GM13977 (cell line): ENCODE measurements at regions not wholly inside any gene's neighbourhood (a gene's known extent, or its start where the extent isn't known, plus 50 kb on each side); places are given as distances from the start of the nearest gene placed in this dataset.

Experiments used
- DNase-seq: peaks from one replicate; pipeline ENCODE4 v3.0.0; 2012; ENCODE audit warnings: low spot score
- in situ Hi-C: fragments of 300-500 bp; cut with MboI; formaldehyde crosslinking; loops from one replicate; pipeline ENCODE4 v1.12.0; 2022; ENCODE audit warnings: low sequenced_read_pairs, low pct_unique_long_range_greater_than_20kb, mixed read lengths, inconsistent platforms; ENCODE audit not compliant: unreplicated experiment
- TF ChIP-seq, protein P1 (sequence below): IDR thresholded peaks from 2 replicates; pipeline ENCODE4 v1.5.1; 2012; ENCODE audit warnings: mild to moderate bottlenecking, control low read depth; ENCODE audit not compliant: insufficient read depth; ENCODE audit errors: extremely low read depth, missing control alignments

DNA sequence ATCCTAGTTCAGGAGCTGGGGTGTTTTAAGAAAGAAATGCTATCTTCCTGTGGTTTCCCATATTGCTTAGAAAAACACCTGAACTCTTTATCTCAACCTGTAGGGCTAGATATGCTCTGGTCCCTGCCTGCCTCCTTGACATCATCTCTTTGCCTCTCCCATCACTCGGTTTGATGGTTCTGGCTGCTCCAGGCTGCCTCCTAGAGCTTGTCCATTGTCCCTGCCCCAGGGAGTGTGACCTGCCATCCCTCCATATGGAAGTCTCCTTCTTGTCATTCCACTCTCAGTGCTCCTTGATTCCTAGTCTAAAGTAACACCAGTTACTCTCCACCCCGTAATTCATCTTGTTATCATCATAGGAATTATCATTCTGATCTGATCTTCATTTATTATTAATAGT, 369.0 kb upstream of the EEF2KMT start:
- TF ChIP-seq, protein P1, sequence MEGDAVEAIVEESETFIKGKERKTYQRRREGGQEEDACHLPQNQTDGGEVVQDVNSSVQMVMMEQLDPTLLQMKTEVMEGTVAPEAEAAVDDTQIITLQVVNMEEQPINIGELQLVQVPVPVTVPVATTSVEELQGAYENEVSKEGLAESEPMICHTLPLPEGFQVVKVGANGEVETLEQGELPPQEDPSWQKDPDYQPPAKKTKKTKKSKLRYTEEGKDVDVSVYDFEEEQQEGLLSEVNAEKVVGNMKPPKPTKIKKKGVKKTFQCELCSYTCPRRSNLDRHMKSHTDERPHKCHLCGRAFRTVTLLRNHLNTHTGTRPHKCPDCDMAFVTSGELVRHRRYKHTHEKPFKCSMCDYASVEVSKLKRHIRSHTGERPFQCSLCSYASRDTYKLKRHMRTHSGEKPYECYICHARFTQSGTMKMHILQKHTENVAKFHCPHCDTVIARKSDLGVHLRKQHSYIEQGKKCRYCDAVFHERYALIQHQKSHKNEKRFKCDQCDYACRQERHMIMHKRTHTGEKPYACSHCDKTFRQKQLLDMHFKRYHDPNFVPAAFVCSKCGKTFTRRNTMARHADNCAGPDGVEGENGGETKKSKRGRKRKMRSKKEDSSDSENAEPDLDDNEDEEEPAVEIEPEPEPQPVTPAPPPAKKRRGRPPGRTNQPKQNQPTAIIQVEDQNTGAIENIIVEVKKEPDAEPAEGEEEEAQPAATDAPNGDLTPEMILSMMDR: no peak
- in situ Hi-C loops: no loop called here
- no peak for DNase-seq

DNA sequence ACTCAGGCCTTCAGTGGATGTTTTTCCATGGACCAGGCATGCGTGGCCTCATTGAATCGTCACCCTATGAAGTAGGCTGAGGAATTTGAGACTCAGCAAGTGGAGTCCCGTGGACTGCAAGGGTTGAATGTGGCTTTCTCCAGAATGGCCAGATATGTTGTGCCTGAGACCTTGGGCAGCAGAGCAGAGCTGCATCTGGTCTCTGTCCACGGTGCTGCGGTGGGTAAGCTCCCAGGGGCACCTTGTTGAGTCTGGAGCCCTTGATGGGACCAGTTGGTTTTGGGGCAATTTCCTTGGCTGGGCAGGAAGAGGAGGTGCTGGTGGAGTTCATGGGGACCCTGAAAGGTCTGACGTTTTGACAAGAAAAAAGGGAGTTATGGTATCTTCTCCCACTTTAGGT, 368.1 kb upstream of the EEF2KMT start:
- in situ Hi-C loops: no loop called here
- DNase-seq: no peak
- TF ChIP-seq, protein P1: no peak

DNA sequence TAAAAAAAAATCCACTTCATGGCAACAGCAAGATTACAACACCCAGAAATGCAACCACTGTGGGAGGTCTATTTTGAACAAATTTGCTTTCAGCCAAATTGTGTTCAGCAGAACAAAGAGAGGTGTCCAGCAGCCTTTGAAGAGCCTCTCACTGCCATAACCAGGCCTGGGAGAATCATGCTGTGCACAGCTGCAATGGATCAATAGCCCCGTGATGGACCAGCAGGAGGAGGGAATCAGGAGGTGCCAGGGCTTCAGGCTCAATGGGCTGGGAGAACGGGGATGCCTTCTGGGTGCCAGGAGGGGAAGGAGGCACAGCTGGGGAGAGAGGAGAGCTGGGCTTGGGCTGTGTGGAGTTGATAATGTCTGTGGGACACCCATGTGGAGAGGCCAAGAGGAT, 366.2 kb upstream of the EEF2KMT start:
- TF ChIP-seq, protein P1: no peak
- no peak for DNase-seq
- in situ Hi-C loops: no loop called here

DNA sequence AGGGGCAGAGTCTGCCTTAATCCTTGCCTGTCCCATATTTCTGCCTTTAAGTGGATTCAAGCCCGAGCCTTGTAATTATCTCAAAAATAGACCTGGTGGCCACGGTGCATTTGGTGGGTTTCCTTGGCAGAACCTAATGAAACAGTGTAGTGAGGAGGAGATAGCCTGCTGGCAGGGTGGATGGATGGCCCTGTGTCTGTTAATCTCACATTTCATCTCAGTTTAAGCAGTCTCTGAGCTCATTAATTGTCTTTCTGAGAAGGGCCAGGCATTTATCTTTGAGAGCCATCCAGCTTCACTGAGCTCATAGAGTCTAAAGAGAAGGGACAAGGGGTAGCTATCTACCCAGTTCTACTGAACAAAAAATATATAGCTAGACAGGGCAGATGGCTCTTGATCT, 364.0 kb upstream of the EEF2KMT start:
- no peak for DNase-seq
- TF ChIP-seq, protein P1: no peak
- in situ Hi-C loops: no loop called here

DNA sequence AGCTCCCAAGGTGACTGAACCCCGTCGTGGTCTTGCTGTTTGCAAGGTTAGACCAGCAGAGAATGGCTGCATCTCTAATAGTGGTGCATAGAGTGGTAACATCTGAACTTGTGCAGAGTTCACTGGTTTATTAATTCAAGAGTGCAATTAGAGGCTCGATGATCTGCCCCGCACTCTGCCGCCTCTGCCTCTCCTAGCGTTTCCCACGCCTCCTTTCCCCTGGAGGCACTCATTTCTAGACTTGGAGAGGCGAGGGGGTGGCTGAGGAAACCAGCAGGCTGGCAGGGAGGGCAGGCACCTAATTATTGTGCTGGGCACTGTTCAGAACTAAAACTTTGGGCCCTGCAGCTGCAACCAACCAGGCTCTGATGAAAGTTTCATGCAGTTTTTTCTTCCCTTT, 363.5 kb upstream of the EEF2KMT start:
- no peak for DNase-seq
- TF ChIP-seq, protein P1: no peak
- in situ Hi-C loops: no loop called here

DNA sequence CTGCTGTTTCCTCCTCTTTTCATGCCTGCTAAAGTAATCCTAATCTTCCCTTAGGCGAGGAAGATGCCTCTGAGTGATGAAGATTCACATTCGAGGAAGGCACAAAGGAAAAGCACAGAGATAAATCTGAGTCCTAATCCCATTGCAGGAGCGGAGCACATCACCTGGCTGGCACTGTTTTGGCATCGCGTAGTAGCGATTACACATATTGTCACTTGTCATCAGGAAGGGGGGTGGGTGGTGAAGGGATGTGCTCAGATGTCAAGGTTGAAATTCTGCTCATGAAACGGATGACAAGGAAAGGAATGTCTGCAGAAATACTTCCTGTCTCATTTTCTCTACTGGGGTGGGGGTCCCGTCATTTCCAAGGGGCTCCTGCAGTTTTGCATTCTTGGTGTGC, 363.1 kb upstream of the EEF2KMT start:
- TF ChIP-seq, protein P1: no peak
- in situ Hi-C loops: no loop called here
- no peak for DNase-seq

DNA sequence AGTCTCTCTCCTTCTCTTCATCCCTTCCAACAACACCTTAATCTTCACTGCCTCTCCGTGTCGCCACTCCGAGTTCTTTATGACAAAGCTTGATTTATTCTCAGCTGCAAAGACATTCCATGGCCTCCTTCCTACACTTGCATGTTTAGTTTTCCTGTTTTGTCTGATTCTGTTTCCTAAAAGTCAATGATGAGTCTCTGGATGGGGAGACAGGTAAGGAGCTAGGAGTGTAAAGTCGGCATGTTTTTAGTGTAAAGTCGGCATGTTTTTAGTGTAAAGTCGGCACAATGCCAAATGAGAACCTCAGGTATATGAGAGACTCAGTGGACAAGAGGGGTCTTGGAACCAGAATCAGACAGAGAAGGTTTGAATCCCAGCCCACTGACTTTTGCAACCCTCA, 362.3 kb upstream of the EEF2KMT start:
- in situ Hi-C loops: no loop called here
- TF ChIP-seq, protein P1: no peak
- no peak for DNase-seq
